BJ (cell line): ENCODE measurements at regions not wholly inside any gene's neighbourhood (a gene's known extent, or its start where the extent isn't known, plus 50 kb on each side); places are given as distances from the start of the nearest gene placed in this dataset.

Experiments used
- CTCF ChIA-PET: fragments of 350-600 bp; formaldehyde crosslinking; extraction: SDS; loops from one replicate; lab custom pipeline; 2021; ENCODE audit warnings: antibody characterized with exemption, inconsistent platforms; lab: Yijun Ruan, JAX
- POLR2A ChIA-PET: fragments of 300-600 bp; sonication (Branson Sonifier 250); formaldehyde crosslinking; extraction: SDS; loops from one replicate; lab custom pipeline; 2021; ENCODE audit warnings: antibody characterized with exemption; lab: Charles Lee
- DNase-seq: peaks from one replicate; pipeline ENCODE4 v3.0.0-alpha.2; 2011; ENCODE audit warnings: low read depth
- H3K27me3 ChIP-seq: 2 replicates; pipeline ENCODE4 v1.6.0; 2011; ENCODE audit warnings: low read length; ENCODE audit not compliant: control insufficient read depth, insufficient read depth
- H3K36me3 ChIP-seq: 2 replicates; pipeline ENCODE4 v1.5.1; 2011; ENCODE audit warnings: low read length; ENCODE audit not compliant: control insufficient read depth, insufficient read depth
- H3K4me3 ChIP-seq: 2 replicates; pipeline ENCODE4 v1.5.1; 2011; ENCODE audit warnings: low read depth, mild to moderate bottlenecking, control low read depth, low read length
- TF ChIP-seq, protein P1 (sequence below): IDR thresholded peaks from 2 replicates; pipeline ENCODE4 v1.5.1; 2011; ENCODE audit warnings: low read depth, mild to moderate bottlenecking, control low read depth, inconsistent platforms, low read length, moderate library complexity; ENCODE audit not compliant: insufficient read depth

DNA sequence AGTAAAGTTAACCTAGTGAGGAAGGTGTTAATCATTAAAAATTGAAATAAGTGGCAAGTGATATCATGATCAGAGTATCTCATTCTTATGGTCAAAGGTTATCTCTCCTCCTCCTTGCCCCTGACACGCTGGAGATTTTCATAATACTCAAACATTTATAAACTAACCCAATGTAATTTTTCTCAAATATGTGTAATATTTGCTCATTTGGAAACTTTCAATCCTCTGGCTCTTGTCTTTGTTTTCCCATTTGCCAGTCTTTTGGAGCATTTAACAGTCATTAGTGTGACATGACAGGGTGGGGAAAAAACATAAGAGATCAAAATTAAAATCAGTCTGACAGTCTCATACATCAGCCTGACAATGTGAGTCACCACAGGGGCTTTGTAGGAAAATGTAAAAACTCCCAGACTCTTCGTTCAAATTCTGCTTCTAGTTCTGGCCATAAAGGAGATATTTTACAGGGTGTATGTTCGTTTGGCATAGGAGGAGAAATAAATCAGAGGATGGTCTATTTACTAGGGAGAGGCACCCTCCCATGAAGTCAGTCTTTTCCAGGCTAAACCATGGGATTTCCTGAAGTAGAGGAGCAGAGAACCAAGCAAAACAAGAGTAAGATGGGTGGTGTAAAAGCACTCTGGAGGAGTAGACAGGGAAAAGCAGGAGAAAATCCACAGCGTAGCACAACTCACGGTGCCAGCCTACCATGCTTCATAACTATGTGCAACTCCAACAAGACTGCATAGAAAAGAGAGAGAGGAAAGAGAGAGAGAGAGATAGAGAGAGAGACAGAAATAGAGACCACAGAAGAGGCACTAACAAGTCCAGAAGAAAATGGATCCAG lies 369.2 kb upstream of the PDE3A start:
- Histone ChIP-seq H3K36me3 (no peaks in the 10 kb centered on the region), H3K4me3 (no peak overlapping the region), H3K27me3 (no peaks in the 10 kb centered on the region)
- POLR2A ChIA-PET, result no interaction called here
- TF ChIP-seq, protein P1, sequence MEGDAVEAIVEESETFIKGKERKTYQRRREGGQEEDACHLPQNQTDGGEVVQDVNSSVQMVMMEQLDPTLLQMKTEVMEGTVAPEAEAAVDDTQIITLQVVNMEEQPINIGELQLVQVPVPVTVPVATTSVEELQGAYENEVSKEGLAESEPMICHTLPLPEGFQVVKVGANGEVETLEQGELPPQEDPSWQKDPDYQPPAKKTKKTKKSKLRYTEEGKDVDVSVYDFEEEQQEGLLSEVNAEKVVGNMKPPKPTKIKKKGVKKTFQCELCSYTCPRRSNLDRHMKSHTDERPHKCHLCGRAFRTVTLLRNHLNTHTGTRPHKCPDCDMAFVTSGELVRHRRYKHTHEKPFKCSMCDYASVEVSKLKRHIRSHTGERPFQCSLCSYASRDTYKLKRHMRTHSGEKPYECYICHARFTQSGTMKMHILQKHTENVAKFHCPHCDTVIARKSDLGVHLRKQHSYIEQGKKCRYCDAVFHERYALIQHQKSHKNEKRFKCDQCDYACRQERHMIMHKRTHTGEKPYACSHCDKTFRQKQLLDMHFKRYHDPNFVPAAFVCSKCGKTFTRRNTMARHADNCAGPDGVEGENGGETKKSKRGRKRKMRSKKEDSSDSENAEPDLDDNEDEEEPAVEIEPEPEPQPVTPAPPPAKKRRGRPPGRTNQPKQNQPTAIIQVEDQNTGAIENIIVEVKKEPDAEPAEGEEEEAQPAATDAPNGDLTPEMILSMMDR, result no peak
- DNase-seq, result no peak
- CTCF ChIA-PET, result interaction anchor here (1.2 kb wide), 2 partner anchors 12 to 193 kb away, joined by 3 to 4 read pairs; no protein-coding TSS in a partner anchor

DNA sequence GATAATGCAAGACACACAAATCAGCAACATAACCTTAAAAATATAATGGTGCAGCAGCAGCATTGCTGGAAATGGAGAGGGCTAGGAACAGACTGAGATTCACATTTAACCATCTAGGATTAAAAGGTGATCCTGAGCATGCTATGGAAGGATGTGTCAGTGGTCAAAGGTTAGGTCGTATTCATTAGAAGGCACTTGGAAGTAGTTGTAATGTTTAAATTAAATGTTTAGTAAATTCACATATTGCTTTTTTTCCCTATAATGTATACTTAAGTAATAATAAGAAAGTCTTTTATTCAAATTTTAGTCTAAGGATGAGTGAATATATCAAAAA lies 368.6 kb upstream of the PDE3A start:
- POLR2A ChIA-PET, result no interaction called here
- Histone ChIP-seq H3K4me3 (no peak overlapping the region), H3K27me3 (no peaks in the 10 kb centered on the region), H3K36me3 (no peaks in the 10 kb centered on the region)
- TF ChIP-seq, protein P1, result no peak
- DNase-seq, result no peak
- CTCF ChIA-PET, result no interaction called here

DNA sequence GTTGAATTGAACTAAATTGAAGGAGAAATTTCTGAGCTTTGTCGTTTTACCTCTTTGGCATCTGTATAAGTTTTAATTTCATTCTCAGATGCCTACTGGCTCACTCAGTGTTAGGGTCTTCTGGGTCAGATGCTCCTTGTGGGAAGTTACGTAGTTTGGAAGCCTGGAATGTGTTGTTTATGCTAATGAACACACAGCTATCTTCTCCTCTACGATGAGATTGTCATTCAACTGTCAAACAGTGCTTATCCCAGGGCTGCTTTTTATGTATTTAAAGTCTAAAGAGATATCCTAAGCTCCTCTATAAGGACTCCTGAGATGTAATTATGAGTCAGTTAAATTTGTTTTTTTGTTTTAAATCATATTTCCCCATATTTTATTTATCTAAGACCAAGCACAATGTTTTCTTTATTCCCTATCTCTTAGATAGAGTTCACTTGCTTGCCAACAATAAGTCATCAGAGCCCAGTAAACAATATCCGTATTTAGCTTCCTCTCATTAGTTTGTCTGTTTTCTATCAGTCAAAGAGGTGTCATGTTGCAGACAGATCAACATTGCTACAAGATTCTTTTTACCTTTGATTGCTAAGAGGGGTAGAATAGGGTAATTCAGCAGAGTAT lies 368.0 kb upstream of the PDE3A start:
- TF ChIP-seq, protein P1, result no peak
- Histone ChIP-seq H3K27me3 (no peaks in the 10 kb centered on the region), H3K36me3 (no peaks in the 10 kb centered on the region), H3K4me3 (no peak overlapping the region)
- DNase-seq, result no peak
- ChIA-PET CTCF (no interaction called here), POLR2A (no interaction called here)

DNA sequence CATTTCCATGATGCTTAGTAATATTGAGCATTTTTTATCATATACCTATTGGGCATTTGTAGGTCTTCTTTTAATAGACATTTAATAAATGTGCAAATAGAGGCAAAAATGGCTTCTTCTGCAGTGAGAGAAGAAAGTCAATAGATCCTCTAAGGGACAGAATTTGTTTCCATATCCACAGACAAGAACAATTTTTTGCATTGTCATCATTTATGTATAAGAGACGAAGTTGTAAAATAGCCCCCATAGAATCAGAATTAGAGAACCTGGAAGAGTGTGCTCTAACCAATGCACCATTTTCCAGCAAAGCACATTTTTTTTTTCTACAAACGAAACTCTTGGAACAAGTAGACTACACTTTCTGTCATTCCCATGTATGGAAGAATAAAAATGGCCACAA lies 365.1 kb upstream of the PDE3A start:
- POLR2A ChIA-PET, result no interaction called here
- CTCF ChIA-PET, result no interaction called here
- no peaks in the 10 kb centered on the region for H3K36me3 ChIP-seq

DNA sequence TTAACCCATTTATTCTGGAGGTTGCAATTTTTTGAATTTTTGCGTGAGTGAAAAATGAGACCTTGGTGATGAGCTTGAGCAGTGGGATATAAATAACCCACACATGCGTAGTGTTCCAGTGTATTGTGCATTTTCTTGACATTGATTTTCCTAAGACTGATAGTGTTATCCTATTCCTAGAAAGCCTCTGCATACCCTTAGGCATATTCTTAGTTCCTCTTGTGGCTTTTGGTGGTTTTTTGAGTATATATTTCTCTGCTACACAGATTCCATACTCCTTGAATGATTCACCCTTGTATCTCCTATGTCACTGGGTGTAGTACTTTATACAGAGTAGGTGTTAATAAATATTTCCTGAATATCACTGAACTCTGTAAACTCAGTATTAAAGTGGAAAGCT lies 363.4 kb upstream of the PDE3A start:
- TF ChIP-seq, protein P1, result no peak
- DNase-seq, result no peak
- Histone ChIP-seq H3K36me3 (no peaks in the 10 kb centered on the region), H3K27me3 (no peaks in the 10 kb centered on the region), H3K4me3 (no peak overlapping the region)
- ChIA-PET POLR2A (no interaction called here), CTCF (no interaction called here)

More for the DNA sequence above, 365.1 kb upstream of the PDE3A start:
- no peak for DNase-seq
- TF ChIP-seq, protein P1, result no peak
- no peak overlapping the region for H3K4me3 ChIP-seq
- no peaks in the 10 kb centered on the region for H3K27me3 ChIP-seq
